Activated CD4-positive, CD25-positive, alpha-beta regulatory T cell treated with anti-CD3 and anti-CD28 coated beads, Interleukin-2, amount 50 U/mL, for 24 hours (primary cell): ENCODE measurements at regions not wholly inside any gene's neighbourhood (a gene's known extent, or its start where the extent isn't known, plus 50 kb on each side); places are given as distances from the start of the nearest gene placed in this dataset.
"Not testable (repeated sequence)": the region's sequence is repeated elsewhere in the genome, so short reads cannot be mapped to it uniquely, and the experiment has no call there.

Source experiments
- ATAC-seq, 2 donors: fragments of 150-1000 bp; cut with Tn5 transposase; one replicate each; pipeline ENCODE4 v1.10.0; 2021; ENCODE audit warnings: mild to moderate bottlenecking in 1 of 2, moderate library complexity in 1 of 2

DNA sequence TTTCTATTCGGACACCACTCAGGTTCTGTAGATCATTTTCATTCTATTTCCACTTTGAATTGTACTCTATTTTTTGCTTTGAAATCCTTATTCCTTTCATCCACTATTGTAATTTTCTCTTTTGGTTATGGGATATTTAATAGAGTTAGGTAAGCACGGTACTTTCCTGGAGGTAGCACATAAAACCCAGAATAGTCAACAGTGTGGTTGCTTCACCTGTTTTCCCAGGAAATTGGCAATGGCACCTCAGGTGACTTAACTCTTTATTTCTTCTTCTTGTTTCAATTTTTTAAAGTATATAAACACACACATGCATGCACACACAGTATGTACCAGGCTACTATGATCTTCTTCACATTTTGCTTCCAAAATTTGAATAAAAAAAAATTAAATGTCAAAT, 682.0 kb upstream of the TMEFF2 start:
- no peak for ATAC-seq

GRCh38 chr2:192854706-192855105, 660.0 kb upstream of the TMEFF2 start:
- ATAC-seq: no peak

DNA sequence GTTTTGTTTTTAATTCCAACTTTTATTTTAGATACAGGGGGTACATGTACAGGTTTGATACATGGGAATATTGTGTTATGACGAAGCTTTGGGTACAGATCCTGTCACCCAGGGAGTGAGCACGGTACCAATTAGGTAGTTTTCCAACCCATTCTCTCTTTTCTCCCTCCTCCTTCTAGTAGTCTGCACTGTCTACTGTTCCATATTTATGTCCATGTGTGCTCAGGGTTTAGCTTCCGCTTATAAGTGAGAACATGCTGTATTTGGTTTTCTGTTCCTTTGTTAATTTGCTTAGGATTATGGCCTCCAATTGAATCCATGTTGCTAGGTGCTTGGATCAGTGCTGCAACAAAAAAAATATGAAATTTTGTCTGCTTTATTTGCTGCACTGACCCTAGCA, 659.3 kb upstream of the TMEFF2 start:
- ATAC-seq: no peak

DNA sequence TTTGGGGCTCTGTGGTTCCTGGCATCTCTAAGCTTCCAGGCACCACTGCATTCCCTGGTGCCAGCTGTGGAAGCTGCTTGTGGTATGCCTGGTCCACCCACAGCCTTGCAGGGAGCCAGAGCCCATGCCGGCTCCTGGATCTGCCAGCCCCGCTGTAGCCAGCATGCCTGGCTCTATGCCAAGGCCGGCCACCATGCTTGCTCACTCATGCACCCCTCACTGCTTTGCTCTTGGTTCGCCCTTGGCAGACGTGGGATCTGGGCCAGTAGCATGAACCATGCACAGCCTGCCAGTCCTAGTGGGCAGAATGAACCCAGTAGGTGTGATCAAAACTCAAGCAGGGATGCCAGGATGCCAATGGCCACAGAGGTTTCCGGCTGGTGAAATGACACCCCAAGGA, 634.2 kb upstream of the TMEFF2 start:
- no peak for ATAC-seq

GRCh38 chr2:192828175-192828574, 633.4 kb upstream of the TMEFF2 start:
- no peak for ATAC-seq

DNA sequence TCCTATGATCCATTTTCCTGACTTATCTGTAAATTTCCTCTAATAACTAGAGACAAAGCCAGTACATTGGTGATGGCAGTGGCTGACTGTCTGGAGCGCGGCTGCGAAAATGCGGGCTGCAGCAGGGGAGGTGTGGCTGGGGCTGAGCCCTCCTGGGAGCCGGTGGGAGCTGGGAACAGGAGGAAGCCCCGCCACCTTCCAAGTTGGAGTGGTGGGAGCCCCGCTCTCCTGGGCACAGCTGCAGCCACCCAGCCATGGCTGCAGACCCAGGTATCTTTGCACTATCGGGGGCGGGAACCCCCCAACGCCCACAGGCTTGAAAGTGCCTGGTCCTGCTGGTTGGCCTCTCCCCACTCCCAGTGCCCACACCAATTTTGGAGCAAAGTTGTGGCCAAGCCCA, 633.0 kb upstream of the TMEFF2 start:
- ATAC-seq: no peak

GRCh38 chr2:192814376-192814775, 619.6 kb upstream of the TMEFF2 start:
- no peak for ATAC-seq

DNA sequence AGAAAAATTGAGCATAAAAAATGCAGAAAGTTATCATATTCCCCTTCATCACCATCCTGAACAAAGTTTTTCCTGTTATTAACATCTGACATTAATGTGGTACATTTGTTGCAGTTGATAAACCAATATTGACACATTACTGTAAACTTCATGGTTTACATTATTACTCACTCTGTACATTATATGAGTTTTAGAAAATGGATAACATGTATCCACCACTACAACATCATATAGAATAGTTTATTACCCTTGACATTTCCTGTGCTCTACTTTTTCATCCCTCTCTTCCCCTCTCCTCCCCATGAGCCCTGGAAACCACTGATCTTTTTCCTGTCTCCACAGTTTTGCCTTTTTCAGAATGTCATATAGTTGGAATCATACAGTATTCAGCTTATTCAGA, 618.6 kb upstream of the TMEFF2 start:
- no peak for ATAC-seq

DNA sequence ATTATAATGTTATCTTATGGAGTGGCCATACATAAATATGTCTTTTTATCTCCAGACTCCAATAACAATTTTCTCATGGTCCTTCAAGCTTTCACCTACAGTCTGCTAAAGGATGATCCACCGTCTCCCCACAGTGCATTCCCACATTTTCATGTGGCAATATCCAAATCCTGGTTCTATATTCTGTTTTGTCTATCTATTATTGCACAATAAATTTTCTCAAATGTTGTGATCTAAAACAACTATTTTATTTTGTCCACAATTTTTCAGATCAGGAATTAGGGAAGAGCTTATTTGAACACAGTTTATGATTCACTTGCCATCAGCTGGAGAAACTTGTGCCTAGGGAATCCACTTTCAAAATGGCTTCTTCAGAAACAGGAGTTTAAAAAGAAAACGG, 614.4 kb upstream of the TMEFF2 start:
- ATAC-seq: no peak

- ATAC-seq: no peak
These were observed 588.9 kb upstream of the TMEFF2 start for GRCh38 chr2:192783643-192784042.

DNA sequence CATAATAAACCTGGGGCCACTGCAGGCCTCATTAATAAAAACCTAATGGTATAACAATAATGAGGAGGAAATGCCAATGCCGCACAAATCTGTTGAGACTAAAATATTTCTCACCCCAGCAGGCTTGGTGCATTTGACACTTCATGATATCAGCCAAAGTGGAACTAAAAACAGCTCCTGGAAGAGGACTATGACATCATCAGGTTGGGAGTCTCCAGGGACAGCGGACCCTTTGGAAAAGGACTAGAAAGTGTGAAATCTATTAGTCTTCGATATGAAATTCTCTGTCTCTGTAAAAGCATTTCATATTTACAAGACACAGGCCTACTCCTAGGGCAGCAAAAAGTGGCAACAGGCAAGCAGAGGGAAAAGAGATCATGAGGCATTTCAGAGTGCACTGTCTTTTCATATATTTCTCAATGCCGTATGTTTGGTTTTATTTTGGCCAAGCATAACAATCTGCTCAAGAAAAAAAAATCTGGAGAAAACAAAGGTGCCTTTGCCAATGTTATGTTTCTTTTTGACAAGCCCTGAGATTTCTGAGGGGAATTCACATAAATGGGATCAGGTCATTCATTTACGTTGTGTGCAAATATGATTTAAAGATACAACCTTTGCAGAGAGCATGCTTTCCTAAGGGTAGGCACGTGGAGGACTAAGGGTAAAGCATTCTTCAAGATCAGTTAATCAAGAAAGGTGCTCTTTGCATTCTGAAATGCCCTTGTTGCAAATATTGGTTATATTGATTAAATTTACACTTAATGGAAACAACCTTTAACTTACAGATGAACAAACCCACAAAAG, 580.9 kb upstream of the TMEFF2 start:
- no peak for ATAC-seq

GRCh38 chr2:192775011-192775410, 580.3 kb upstream of the TMEFF2 start:
- no peak for ATAC-seq

GRCh38 chr2:192773044-192773443, 578.3 kb upstream of the TMEFF2 start:
- no peak for ATAC-seq

GRCh38 chr2:192749611-192750200, 555.0 kb upstream of the TMEFF2 start:
- no peak for ATAC-seq

GRCh38 chr2:192741889-192742288, 547.2 kb upstream of the TMEFF2 start:
- no peak for ATAC-seq

- no peak for ATAC-seq
These were observed 540.7 kb upstream of the TMEFF2 start for GRCh38 chr2:192735447-192735846.

DNA sequence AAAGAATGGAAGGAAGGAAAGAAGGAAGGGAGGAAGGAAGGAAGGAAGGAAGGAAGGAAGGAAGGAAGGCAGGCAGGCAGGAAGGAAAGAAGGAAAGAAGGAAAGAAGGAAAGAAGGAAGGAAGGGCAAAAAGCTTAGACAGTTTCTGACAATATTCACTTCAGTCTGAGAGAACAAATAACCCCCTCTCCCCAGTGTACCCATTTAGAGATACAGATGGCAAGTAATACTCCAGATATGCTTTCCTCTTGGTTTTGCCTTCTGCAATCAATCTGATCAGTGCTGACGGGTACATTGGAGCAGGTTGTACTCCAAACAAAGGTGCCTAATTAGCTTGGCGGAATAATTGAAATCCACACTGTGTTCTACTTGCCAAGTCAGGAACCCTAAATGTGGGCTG, 534.6 kb upstream of the TMEFF2 start:
- no peak for ATAC-seq

DNA sequence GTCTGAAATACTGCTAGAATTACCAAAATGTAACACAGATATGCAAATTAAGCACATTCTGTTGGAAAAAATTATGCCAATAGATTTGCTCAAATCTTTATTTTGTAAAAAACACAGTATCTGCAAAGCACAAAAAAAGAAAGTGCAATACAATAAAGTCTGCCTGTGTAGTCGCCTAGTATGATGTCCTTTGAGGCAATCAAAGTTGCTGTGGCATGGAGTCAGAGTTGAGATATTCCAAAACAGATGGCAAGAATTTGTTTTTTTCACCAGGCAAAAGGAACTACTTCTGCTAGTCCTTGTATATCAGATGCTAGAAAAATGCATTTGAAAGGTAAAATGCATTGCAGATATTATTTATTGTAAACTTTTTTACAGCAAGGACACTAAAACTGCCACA, 531.3 kb upstream of the TMEFF2 start:
- ATAC-seq: no peak

- no peak for ATAC-seq
These were observed 524.9 kb upstream of the TMEFF2 start for GRCh38 chr2:192719629-192720028.

- ATAC-seq: no peak
These were observed 523.6 kb upstream of the TMEFF2 start for GRCh38 chr2:192718340-192718739.

DNA sequence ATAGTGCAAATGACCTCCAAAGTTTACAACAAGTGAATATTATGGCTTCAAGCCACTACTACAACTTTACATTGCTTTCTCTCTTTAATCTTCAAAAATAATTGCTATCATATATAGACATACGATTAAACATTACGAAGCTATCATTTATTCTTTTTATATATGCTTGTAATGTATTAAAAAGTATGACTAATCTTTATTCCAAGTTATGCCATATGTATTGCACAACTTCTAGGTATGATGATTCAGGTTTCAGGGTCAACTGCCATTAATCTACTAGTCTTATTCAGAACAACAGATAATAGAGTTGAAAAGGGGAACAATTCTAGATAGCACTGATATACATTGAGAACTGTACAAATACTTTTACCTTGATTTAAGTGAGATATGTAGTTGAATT, 506.2 kb upstream of the TMEFF2 start:
- no peak for ATAC-seq

- no peak for ATAC-seq
These were observed 503.1 kb upstream of the TMEFF2 start for GRCh38 chr2:192697880-192698279.

DNA sequence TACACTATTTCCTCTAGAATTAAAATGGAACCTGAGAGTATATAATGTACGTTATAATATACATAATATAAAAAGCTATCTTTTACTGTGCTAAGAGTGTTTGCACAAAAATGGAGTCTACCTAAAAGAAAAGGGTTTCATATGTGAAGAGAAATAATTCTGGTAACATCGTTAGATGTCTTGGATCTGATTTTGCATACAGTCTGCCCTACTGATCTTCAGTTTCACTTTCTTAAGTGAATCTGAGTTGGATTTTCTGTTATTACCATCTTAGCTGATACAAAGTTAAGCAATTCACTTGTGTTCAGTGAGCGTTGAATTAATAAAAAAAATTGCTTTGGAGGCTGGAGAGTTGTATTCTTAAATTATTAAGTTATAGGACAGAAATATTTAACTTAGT, 502.1 kb upstream of the TMEFF2 start:
- no peak for ATAC-seq

DNA sequence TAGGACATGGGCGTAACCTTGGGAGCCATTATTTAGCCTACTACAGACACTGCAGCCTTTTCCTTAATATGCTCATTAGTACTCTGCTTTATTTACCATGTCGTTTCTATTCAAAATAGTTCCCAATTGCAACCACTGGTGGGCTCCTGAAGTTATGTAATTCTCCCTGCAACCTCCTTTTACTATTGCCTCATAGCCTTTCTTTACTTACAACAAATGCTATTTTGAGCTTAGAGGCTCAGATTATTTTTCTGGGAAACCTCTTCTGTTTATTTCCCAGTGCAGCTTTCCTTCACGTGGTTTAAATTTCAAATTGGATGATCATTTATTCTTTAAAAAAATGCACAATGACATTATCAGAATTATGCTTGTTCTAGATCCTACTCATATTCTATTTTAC, 492.3 kb upstream of the TMEFF2 start:
- ATAC-seq: no peak

GRCh38 chr2:192682511-192682910, 487.8 kb upstream of the TMEFF2 start:
- not testable (repeated sequence) for ATAC-seq
